NCI-H2196 treated with DMSO at 0.1 percent for 48 hours (cell line): ENCODE measurements at regions not wholly inside any gene's neighbourhood (a gene's known extent, or its start where the extent isn't known, plus 50 kb on each side); places are given as distances from the start of the nearest gene placed in this dataset.

Source experiments
- DNase-seq: peaks from one replicate; lab custom pipeline; 2025; ENCODE audit not compliant: unreplicated experiment; lab: John Stamatoyannopoulos, UW

DNA sequence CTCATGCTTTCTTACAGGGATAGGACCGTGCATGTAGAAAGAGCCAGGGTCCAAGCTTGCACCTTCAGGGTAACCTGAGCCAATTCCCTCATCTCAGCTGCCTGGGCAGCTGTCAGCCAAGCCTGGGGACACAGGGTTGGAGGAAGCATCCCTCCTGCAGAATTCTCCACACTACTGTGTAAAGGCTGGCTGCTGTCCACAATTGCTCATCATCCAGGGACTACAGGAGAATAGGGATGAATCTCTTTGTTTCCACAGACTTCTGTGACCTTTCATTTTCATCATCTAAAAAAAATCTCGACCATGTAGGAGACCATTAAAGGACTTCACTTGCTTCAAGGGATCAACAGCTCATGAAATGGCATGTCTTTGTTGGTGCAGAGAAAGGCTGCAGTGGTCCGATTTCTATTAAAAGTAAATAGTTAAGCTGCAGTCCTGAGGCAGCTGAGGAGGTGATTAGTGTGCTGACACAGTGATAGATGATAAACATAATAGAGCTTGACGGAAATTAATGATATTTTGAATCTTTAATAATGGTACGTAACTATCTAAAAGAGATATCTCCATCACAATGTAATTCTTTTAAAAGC is 74.4 kb upstream of the COPS8 start:
- no peak for DNase-seq

- no peak for DNase-seq
Observed at GRCh38 chr2:237012004-237012403, 73.7 kb upstream of the COPS8 start.

DNA sequence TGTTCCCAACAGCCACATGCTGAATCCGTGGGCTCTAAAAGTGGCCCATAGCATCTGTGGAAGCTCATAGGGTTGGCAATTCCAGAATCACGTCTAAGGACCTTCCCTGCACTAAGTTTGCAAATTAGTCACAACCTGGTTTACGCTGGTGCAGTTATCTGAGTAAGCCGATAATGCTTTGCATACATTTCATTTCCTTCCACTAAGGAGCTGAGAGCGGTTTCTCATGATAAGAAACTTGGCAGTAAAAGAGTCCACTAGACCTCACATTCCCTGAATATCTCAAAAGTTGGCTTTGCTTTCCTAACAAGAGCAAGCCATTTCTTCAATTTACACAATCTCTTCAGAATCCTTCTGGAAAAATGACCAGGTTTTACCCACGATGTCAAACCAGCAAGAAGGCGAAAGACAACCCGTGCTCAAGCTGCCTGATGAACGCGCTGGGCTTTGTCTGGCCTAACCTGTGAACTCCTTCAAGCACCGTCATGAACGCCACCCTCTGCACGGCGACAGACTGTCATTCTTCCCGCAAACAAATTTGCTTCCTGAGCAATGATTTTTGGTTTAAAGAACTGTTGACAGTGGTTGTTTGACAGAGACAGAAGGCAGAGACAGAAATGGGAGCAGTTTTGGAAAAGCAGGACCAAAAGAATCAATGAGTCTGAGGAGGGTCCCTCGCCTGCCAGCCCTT is 73.0 kb upstream of the COPS8 start:
- no peak for DNase-seq

GRCh38 chr2:237016121-237016915 is 69.4 kb upstream of the COPS8 start:
- DNase-seq = no peak

DNA sequence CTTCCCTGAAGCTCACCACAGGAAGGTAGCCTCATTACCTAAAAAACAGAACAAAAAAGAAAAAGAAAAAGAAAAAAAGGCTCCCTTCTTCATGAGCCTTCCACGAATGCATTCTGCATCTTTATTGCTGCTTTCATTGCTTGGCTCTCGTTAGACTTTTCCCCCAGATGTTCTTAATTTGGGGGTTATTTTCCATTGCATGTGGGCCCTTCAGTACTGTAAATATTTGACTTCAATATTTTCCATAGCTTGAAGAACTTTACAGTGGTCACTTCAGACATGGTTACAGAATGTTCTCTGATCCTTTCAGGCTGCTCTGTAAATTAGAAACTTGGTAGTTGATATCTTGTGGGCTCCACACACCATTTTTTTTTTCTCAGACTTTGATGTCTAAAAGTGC is 65.6 kb upstream of the COPS8 start:
- no peak for DNase-seq

- DNase-seq = no peak
Observed at GRCh38 chr2:237022533-237022932, 63.2 kb upstream of the COPS8 start.

DNA sequence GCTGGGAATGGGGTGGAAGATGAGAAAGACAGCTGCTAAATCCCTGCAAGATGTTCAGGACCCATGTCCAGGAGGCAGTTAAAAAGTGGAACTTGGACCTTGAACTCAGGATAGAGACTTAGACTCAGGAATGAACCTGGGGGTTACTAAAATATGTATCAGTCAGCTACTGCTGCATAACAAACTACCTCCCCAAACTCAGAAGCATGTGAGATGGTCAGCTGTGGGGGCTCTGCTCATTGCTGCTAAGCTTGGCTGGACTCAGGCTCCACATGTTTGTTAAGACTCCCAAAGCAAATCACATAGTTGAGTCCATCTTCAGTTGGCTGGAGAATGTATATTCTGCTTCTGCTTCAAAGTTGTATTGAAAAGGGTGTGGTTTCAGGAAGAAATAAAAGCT is 61.4 kb upstream of the COPS8 start:
- no peak for DNase-seq

GRCh38 chr2:237025090-237025865 is 60.4 kb upstream of the COPS8 start:
- no peak for DNase-seq

DNA sequence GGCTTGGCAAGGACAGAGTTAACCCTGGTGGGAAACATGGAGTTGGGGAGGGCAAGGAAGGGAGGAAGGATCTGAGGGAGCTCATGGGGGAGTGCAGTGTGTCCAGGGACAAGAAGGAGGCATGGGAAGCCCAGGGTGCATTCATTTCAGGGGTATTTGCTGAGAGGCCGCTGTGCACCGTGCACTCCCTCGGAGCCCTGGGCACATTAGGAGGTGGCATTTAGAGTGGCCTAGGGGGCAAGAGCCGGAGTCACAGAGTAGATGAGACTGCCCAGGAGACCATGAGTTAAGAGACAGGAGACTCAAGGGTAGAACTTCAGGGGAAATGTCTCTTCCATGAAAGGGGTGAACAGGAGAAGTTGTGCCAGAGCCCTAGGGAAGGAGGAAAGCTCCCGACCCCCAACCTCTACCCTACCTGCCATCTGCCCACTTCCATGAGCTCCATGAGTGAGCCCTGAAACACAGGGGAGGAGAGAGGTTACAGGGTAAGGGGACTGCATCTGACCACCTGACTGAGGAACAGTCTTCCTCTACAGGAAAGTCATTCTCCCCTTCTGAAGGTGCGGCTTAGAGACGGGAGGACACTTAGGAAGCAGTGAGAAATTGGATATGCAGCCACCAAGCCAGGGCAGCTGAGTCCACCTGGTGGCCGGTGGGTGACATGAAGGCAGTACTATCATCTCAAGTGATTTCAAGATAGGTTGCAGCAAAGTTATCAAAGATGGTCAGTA is 58.5 kb upstream of the COPS8 start:
- DNase-seq = peak; percentile 52

GRCh38 chr2:237027712-237028029 is 58.0 kb upstream of the COPS8 start:
- DNase-seq = no peak

DNA sequence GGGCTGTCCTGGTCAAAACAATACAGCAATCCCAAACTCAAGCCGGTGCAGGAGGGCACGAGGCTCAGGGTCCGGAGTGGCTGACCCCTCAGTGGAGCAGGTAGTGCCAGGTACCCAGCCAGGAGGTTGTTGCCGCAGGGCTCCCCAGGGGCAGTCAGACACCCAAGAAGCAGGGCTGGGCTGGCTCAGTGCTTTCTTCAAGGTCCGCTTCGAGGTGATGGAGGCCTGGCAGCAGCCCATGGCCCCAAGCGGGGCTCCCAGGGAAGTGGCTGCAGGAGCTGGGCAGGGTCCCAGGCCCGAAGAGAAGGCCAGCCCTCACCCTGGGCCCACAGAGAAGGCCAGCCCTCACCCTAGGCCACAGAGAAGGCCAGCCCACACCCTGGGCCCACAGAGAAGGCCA is 55.3 kb upstream of the COPS8 start:
- DNase-seq = no peak

DNA sequence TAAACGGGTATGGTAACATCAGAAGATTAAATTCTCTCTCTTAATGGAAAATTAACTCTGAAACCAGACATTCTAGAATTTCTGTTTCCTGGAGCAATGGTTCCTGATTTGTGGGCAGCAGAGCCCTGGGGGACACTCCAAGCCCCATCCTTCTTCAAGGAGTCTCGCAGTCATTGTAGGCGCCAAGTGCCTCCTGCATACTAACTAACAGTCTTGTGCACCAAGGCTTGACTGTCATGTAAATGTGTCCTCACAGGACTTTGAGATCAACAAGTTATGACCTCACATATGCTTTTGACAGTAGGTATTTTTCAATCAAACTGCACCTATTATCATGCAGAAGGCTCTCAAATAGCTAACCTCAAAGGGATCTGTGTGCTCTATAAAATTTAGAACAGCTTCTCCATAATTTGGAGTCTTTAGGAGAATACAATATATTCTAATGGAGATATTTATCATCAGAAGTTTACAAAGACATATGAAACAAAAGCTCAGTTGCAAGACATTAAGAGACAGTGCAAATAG is 52.1 kb upstream of the COPS8 start:
- no peak for DNase-seq

DNA sequence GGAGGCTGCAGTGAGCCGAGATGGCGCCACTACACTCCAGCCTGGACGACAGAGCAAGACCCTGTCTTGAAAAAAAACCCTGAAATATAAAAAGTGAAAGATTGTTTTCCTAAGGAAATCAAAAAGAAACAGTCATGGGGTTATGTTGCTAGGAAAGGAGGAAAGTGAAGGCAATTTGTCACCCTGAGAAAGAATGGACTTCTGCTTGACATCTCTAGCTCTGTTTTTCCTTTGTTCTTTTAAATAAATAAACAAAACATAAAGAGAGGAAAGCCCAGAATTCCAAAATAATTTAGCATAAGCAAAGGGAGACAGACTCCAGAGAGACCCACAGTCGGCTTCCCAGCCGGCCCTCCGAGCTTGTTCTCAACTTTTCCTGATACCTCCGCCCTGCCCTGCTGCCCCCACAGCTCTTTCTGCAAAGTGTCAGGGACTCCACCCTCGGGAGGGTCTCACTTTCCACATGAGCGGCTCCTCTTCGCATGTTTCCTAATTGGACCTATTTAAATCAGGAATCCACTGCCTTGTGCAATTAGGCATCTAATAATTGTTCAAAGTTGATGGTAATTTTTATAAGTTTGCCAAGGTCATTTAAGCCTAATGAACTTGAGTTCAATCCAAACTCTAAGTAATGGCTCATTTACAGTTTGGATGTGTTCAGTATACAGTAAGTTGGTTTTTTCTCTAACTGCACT is 49.8 kb upstream of the COPS8 start:
- no peak for DNase-seq
